GM12874 (cell line): ENCODE measurements at regions not wholly inside any gene's neighbourhood (a gene's known extent, or its start where the extent isn't known, plus 50 kb on each side); places are given as distances from the start of the nearest gene placed in this dataset.
A peak's percentile ranks its signal among the peaks of the same experiment; 100 is the strongest.

Experiments used
- CTCF ChIP-seq: IDR thresholded peaks from 2 replicates; pipeline ENCODE4 v1.5.1; 2011; ENCODE audit warnings: low read depth, mild to moderate bottlenecking, control low read depth, low read length, moderate library complexity; ENCODE audit not compliant: insufficient read depth

GRCh38 chrX:51006064-51006463, 95.5 kb downstream of the BMP15 start:
- TF ChIP-seq CTCF, result no peak

DNA sequence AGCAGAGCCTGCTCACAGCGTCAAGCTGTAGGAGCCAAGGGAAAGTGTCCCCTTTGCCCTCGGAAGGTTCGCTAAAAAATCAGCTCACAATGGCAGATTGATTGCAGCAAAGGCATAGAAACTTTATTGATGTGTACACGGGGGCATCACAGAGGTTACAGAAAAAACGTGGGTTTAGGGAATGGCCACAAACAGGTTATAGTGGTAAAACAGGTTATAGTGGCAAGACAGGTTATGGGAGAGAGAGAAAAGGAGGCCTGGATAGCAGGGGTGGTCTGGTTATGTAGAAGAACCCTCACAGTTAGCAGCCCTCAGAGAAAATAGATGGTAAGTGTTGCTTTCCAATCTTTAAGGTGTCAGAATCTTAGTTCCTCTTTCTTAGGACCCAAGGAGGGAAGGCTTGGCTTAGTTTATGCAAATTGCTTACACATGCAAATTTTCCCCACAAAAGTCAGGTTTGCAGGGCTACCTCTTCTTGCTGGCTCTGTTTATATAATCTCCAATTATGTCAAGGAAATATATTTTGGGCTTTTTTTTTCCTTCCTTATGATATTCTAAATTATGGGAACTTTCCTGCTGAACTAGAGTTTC, 113.7 kb downstream of the BMP15 start:
- TF ChIP-seq CTCF, result no peak

DNA sequence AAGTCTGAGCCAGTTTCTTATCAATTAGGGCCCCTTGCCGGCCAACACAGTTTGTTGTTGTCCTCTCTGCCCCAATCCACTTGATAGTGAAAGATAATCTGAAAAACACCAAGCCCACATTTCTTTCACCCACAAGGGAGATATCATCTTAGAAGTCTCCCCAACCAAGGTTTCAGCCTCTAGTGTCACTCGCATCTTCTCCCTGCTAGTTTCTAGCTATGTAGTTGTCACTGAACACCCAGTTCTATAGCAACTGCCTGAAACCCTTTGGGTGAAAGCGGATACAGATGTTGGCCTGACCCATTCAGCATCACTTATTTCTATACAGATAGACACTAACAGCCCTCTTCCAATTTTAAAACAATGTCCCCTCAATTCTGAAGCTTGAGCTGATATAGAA, 116.3 kb downstream of the BMP15 start:
- no peak for TF ChIP-seq CTCF

- no peak for TF ChIP-seq CTCF
These were observed 125.2 kb downstream of the BMP15 start for GRCh38 chrX:51035746-51036145.

DNA sequence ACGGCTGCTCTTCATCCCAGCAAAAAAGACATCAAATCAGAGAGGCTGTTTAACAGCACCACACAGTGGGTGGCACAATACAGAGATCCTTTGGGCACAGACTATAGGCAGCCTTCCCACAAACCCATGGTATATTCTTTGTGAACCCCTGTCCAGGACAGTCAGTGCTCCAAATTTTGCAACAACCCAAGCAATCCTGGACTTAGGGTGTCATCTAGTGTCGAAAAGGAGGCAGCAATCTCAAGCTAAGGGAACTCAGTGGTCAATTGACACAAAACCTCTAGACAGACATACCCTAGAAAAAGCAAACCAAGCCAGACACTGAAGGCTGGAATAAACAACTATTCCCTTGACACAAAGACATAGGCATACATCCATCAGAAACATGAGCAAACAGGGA, 137.4 kb downstream of the BMP15 start:
- TF ChIP-seq CTCF, result 0 out of 2 replicates have a peak, but pooled peaks have one; percentile 12

DNA sequence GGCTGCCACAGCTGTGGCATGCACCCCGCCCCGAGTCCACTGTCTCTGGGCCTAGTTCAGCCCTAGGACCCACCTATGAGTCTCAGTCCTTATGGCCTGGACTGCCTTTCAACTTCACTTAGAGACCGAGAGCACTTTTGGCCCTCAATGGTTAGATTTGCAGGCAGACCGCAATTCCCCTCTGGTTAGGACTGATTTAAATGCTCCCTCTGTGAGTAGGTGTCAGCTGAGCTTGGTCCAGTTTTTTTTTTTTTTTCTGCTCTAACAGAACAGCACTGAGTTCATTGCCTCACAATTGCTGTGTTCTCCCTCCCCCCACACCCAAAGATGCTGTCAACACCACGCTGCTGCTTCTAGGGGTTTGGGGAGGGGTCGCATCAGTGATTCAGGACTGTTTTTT, 143.2 kb downstream of the BMP15 start:
- no peak for TF ChIP-seq CTCF

DNA sequence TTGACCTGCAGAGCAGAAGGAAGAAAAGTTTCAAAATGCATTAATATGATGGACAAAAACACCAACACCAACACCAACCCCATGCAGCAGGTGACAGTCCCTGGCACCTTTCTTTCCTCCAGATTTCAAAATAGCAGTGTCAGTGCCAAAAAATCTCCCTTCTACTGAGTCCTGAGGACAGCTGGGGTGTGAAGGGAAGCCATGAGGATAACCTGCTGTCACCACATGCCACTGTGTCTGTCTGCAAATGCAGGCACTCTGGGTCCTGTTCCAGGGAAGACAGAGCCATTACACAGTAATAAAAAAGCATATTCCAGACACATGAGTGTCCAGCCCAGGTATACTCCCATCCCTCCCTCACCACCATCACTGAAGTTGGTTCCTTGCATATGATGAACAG, 187.5 kb downstream of the BMP15 start:
- TF ChIP-seq CTCF, result no peak
